ENCODE measurements at regions not wholly inside any gene's neighbourhood (a gene's known extent, or its start where the extent isn't known, plus 50 kb on each side); places are given as distances from the start of the nearest gene placed in this dataset.

- H3K27me3 ChIP-seq: no peaks in the 10 kb centered on the region
- WGBS, 2 donors (ENCODE audit: low coverage in 1 of 2): 88 to 90% methylated on average over 2 of the region's 2 CpGs
- ATAC-seq: no peak
- no peaks in the 10 kb centered on the region for H3K36me3 ChIP-seq
- no peaks in the 10 kb centered on the region for H3K9me3 ChIP-seq
- H3K4me1 ChIP-seq: no peaks in the 10 kb centered on the region
- TF ChIP-seq EP300 (IDR thresholded peaks at IDR 0.05): no peak
- no peak for TF ChIP-seq CTCF (IDR thresholded peaks at IDR 0.05)
- no peak for TF ChIP-seq POLR2A (IDR thresholded peaks at IDR 0.05)
- TF ChIP-seq POLR2AphosphoS5 (IDR thresholded peaks at IDR 0.05): no peak
- H3K27ac ChIP-seq: no peak overlapping the region
- H3K4me3 ChIP-seq: no peak overlapping the region
Observed at GRCh38 chr4:125529071-125529470, 214.3 kb downstream of the FAT4 start.

- H3K27me3 ChIP-seq: no peaks in the 10 kb centered on the region
- no peak for ATAC-seq
- WGBS, 2 donors (ENCODE audit: low coverage in 1 of 2): 44% methylated on average over 1 of the region's 1 CpG; no CpG with 5 or more reads in 1 of the 2 donors
Observed at GRCh38 chr4:125538670-125539069, 223.9 kb downstream of the FAT4 start.

GRCh38 chr4:125539691-125540090, 224.9 kb downstream of the FAT4 start:
- WGBS, 2 donors (ENCODE audit: low coverage in 1 of 2): 54 to 76% methylated on average over 2 of the region's 2 CpGs
- Histone ChIP-seq H3K4me3 (no peak overlapping the region), H3K27ac (no peak overlapping the region), H3K9me3 (peaks cover 0 to 19% (median 0%) of the 10 kb centered on the region in 3 donors), H3K4me1 (no peaks in the 10 kb centered on the region), H3K36me3 (no peaks in the 10 kb centered on the region), H3K27me3 (no peaks in the 10 kb centered on the region)
- ATAC-seq: no peak
- no peak for TF ChIP-seq POLR2AphosphoS5 (IDR thresholded peaks at IDR 0.05)
- TF ChIP-seq EP300 (IDR thresholded peaks at IDR 0.05): no peak
- no peak for TF ChIP-seq CTCF (IDR thresholded peaks at IDR 0.05)
- no peak for TF ChIP-seq POLR2A (IDR thresholded peaks at IDR 0.05)

More at GRCh38 chr4:125538670-125539069, 223.9 kb downstream of the FAT4 start:
- Histone ChIP-seq H3K4me3 (no peak overlapping the region), H3K27ac (no peak overlapping the region), H3K9me3 (peaks cover 0 to 19% (median 0%) of the 10 kb centered on the region in 3 donors), H3K36me3 (no peaks in the 10 kb centered on the region), H3K4me1 (no peaks in the 10 kb centered on the region)
- TF ChIP-seq EP300 (IDR thresholded peaks at IDR 0.05) (no peak), POLR2AphosphoS5 (IDR thresholded peaks at IDR 0.05) (no peak), CTCF (IDR thresholded peaks at IDR 0.05) (no peak), POLR2A (IDR thresholded peaks at IDR 0.05) (no peak)

GRCh38 chr4:125541836-125542385, 227.2 kb downstream of the FAT4 start:
- H3K27ac ChIP-seq: no peak overlapping the region
- no peaks in the 10 kb centered on the region for H3K4me1 ChIP-seq
- no peaks in the 10 kb centered on the region for H3K27me3 ChIP-seq
- ATAC-seq: no peak
- H3K36me3 ChIP-seq: no peaks in the 10 kb centered on the region
- peaks cover 0 to 19% (median 0%) of the 10 kb centered on the region in 3 donors for H3K9me3 ChIP-seq
- TF ChIP-seq POLR2AphosphoS5 (IDR thresholded peaks at IDR 0.05): no peak
- no peak for TF ChIP-seq EP300 (IDR thresholded peaks at IDR 0.05)
- no peak for TF ChIP-seq CTCF (IDR thresholded peaks at IDR 0.05)
- no peak for TF ChIP-seq POLR2A (IDR thresholded peaks at IDR 0.05)
- no peak overlapping the region for H3K4me3 ChIP-seq

- 86% methylated on average over 3 of the region's 15 CpGs; no CpG with 5 or more reads in 1 of the 2 donors for WGBS, 2 donors (ENCODE audit: low coverage in 1 of 2)
- no peak for ATAC-seq
- Histone ChIP-seq H3K27ac (no peak overlapping the region), H3K9me3 (no peaks in the 10 kb centered on the region), H3K36me3 (no peaks in the 10 kb centered on the region), H3K4me3 (no peak overlapping the region), H3K4me1 (no peaks in the 10 kb centered on the region), H3K27me3 (no peaks in the 10 kb centered on the region)
- TF ChIP-seq POLR2A (IDR thresholded peaks at IDR 0.05) (no peak), CTCF (IDR thresholded peaks at IDR 0.05) (no peak), EP300 (IDR thresholded peaks at IDR 0.05) (no peak), POLR2AphosphoS5 (IDR thresholded peaks at IDR 0.05) (no peak)
Observed at GRCh38 chr4:125546272-125546671, 231.5 kb downstream of the FAT4 start.
